ENCODE measurements at regions not wholly inside any gene's neighbourhood (a gene's known extent, or its start where the extent isn't known, plus 50 kb on each side); places are given as distances from the start of the nearest gene placed in this dataset.

- DNase-seq (ENCODE audit: low read depth, low spot score) = no peak
- in situ Hi-C loops (cut with HindIII; ENCODE audit: low sequenced_read_pairs) = no loop called here
- H3K4me3 ChIP-seq (ENCODE audit: low read depth, low read length) = no peak overlapping the region
- TF ChIP-seq, protein P1, sequence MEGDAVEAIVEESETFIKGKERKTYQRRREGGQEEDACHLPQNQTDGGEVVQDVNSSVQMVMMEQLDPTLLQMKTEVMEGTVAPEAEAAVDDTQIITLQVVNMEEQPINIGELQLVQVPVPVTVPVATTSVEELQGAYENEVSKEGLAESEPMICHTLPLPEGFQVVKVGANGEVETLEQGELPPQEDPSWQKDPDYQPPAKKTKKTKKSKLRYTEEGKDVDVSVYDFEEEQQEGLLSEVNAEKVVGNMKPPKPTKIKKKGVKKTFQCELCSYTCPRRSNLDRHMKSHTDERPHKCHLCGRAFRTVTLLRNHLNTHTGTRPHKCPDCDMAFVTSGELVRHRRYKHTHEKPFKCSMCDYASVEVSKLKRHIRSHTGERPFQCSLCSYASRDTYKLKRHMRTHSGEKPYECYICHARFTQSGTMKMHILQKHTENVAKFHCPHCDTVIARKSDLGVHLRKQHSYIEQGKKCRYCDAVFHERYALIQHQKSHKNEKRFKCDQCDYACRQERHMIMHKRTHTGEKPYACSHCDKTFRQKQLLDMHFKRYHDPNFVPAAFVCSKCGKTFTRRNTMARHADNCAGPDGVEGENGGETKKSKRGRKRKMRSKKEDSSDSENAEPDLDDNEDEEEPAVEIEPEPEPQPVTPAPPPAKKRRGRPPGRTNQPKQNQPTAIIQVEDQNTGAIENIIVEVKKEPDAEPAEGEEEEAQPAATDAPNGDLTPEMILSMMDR (IDR thresholded peaks at IDR 0.05; ENCODE audit: low read depth, low read length) = no peak
Measured at GRCh38 chr15:62925875-62926274, 116.7 kb upstream of the TPM1 start.

GRCh38 chr15:62927196-62927595 lies 115.4 kb upstream of the TPM1 start:
- DNase-seq (ENCODE audit: low read depth, low spot score) = no peak
- in situ Hi-C loops (cut with HindIII; ENCODE audit: low sequenced_read_pairs) = no loop called here
- TF ChIP-seq, protein P1 (IDR thresholded peaks at IDR 0.05; ENCODE audit: low read depth, low read length) = no peak
- H3K4me3 ChIP-seq (ENCODE audit: low read depth, low read length) = no peak overlapping the region

- DNase-seq (ENCODE audit: low read depth, low spot score) = no peak
- in situ Hi-C loops (cut with HindIII; ENCODE audit: low sequenced_read_pairs) = no loop called here
- H3K4me3 ChIP-seq (ENCODE audit: low read depth, low read length) = no peak overlapping the region
- TF ChIP-seq, protein P1 (IDR thresholded peaks at IDR 0.05; ENCODE audit: low read depth, low read length) = no peak
Measured at GRCh38 chr15:62927836-62928235, 114.7 kb upstream of the TPM1 start.

DNA sequence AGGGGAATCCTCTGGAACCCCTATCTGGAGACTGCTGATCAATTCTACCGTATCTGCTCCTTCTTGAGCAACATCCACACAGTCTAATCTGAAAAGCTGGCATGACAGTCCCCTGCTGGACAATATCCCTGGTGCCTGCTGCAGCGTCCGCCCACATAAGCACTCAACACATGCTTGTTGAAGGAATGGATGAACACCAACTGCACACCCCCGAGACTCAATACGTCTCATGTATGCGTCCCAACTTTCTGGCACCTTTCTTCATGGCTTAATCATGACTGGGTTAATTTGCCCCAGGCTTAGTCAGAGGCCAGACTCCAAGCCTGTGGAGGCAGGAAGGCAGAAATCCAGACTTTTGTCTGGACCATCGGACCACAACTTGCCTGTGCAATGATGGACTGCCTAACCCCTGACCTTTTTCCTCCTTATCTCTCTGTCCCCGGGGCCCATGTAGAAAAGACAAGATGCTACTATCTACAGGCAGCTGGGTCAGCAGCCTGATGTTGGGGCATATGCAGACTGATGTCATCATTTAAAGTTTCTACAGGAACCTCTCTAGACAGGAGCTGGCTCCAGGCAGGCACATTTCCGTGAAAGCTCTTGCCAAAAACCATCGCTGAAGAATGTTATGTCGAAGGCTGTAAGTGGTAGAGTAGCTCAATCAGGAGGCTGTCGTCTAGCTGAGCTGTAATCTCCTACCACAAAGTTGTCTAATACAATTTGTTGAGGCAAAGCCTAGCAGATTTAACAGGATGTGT lies 114.1 kb upstream of the TPM1 start:
- in situ Hi-C loops (cut with HindIII; ENCODE audit: low sequenced_read_pairs) = no loop called here
- DNase-seq (ENCODE audit: low read depth, low spot score) = peak; percentile 93
- no peak overlapping the region for H3K4me3 ChIP-seq (ENCODE audit: low read depth, low read length)
- TF ChIP-seq, protein P1 (IDR thresholded peaks at IDR 0.05; ENCODE audit: low read depth, low read length) = peak; percentile 33

- in situ Hi-C loops (cut with HindIII; ENCODE audit: low sequenced_read_pairs) = no loop called here
- H3K4me3 ChIP-seq (ENCODE audit: low read depth, low read length) = no peak overlapping the region
Measured at GRCh38 chr15:62929000-62929357, 113.6 kb upstream of the TPM1 start.

DNA sequence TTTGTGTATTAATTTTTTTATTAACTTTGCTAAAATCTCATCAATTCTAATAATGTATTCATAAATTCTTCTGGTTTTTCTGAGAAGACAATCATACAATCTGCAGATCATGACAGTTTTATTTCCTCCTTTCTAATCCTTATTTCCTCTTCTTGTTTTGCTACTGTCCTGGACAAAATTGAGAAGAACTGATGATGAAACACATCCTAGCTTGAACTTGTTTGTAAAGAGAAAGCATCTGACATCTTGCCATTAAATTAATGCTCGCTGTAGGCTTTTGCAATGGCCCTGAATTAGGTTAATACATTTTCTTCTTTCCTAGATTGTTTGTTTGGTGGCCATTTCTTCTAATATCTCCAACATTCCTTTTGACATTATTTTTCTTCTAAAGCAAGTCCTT lies 110.9 kb upstream of the TPM1 start:
- DNase-seq (ENCODE audit: low read depth, low spot score) = no peak

More at GRCh38 chr15:62929000-62929357, 113.6 kb upstream of the TPM1 start:
- TF ChIP-seq, protein P1 (IDR thresholded peaks at IDR 0.05; ENCODE audit: low read depth, low read length) = no peak
- DNase-seq (ENCODE audit: low read depth, low spot score) = peak; percentile 90

More for the DNA sequence above, 110.9 kb upstream of the TPM1 start:
- TF ChIP-seq, protein P1 (IDR thresholded peaks at IDR 0.05; ENCODE audit: low read depth, low read length) = no peak
- H3K4me3 ChIP-seq (ENCODE audit: low read depth, low read length) = no peak overlapping the region
- in situ Hi-C loops (cut with HindIII; ENCODE audit: low sequenced_read_pairs) = no loop called here

Measured in astrocyte of the spinal cord (primary cell).